ENCODE measurements at regions not wholly inside any gene's neighbourhood (a gene's known extent, or its start where the extent isn't known, plus 50 kb on each side); places are given as distances from the start of the nearest gene placed in this dataset.
"Not testable (repeated sequence)": the region's sequence is repeated elsewhere in the genome, so short reads cannot be mapped to it uniquely, and the experiment has no call there.

- DNase-seq (ENCODE audit: extremely low read depth in 1 of 11, low read depth in 9 of 11, low spot score in 4 of 11): no peak
Observed at GRCh38 chr11:11220786-11221185, 132.3 kb downstream of the CSNK2A3 start.

- DNase-seq (ENCODE audit: extremely low read depth in 1 of 11, low read depth in 9 of 11, low spot score in 4 of 11): no peak
Observed at GRCh38 chr11:11218629-11218986, 134.4 kb downstream of the CSNK2A3 start.

- no peak for DNase-seq (ENCODE audit: extremely low read depth in 1 of 11, low read depth in 9 of 11, low spot score in 4 of 11)
Observed at GRCh38 chr11:11217929-11218628, 135.0 kb downstream of the CSNK2A3 start.

- DNase-seq (ENCODE audit: extremely low read depth in 1 of 11, low read depth in 9 of 11, low spot score in 4 of 11): no peak
Observed at GRCh38 chr11:11217289-11217928, 135.6 kb downstream of the CSNK2A3 start.

- DNase-seq (ENCODE audit: extremely low read depth in 1 of 11, low read depth in 9 of 11, low spot score in 4 of 11): no peak
Observed at GRCh38 chr11:11215944-11216343, 137.1 kb downstream of the CSNK2A3 start.

GRCh38 chr11:11215058-11215815 is 137.8 kb downstream of the CSNK2A3 start:
- no peak for DNase-seq (ENCODE audit: extremely low read depth in 1 of 11, low read depth in 9 of 11, low spot score in 4 of 11)

- no peak for DNase-seq (ENCODE audit: extremely low read depth in 1 of 11, low read depth in 9 of 11, low spot score in 4 of 11)
Observed at GRCh38 chr11:11213117-11213516, 139.9 kb downstream of the CSNK2A3 start.

GRCh38 chr11:11211888-11212287 is 141.2 kb downstream of the CSNK2A3 start:
- no peak for DNase-seq (ENCODE audit: extremely low read depth in 1 of 11, low read depth in 9 of 11, low spot score in 4 of 11)

GRCh38 chr11:11211186-11211585 is 141.9 kb downstream of the CSNK2A3 start:
- no peak for DNase-seq (ENCODE audit: extremely low read depth in 1 of 11, low read depth in 9 of 11, low spot score in 4 of 11)

GRCh38 chr11:11210446-11210845 is 142.6 kb downstream of the CSNK2A3 start:
- DNase-seq (ENCODE audit: extremely low read depth in 1 of 11, low read depth in 9 of 11, low spot score in 4 of 11): no peak

- no peak for DNase-seq (ENCODE audit: extremely low read depth in 1 of 11, low read depth in 9 of 11, low spot score in 4 of 11)
Observed at GRCh38 chr11:11209967-11210366, 143.1 kb downstream of the CSNK2A3 start.

GRCh38 chr11:11208994-11209393 is 144.1 kb downstream of the CSNK2A3 start:
- no peak for DNase-seq (ENCODE audit: extremely low read depth in 1 of 11, low read depth in 9 of 11, low spot score in 4 of 11)

- DNase-seq (ENCODE audit: extremely low read depth in 1 of 11, low read depth in 9 of 11, low spot score in 4 of 11): no peak
Observed at GRCh38 chr11:11207428-11207827, 145.6 kb downstream of the CSNK2A3 start.

- DNase-seq (ENCODE audit: extremely low read depth in 1 of 11, low read depth in 9 of 11, low spot score in 4 of 11): no peak
Observed at GRCh38 chr11:11206484-11206883, 146.6 kb downstream of the CSNK2A3 start.

GRCh38 chr11:11202885-11203284 is 150.2 kb downstream of the CSNK2A3 start:
- DNase-seq (ENCODE audit: extremely low read depth in 1 of 11, low read depth in 9 of 11, low spot score in 4 of 11): no peak

GRCh38 chr11:11201302-11201701 is 151.7 kb downstream of the CSNK2A3 start:
- not testable (repeated sequence) for DNase-seq (ENCODE audit: extremely low read depth in 1 of 11, low read depth in 9 of 11, low spot score in 4 of 11)

GRCh38 chr11:11192541-11192940 is 160.5 kb downstream of the CSNK2A3 start:
- DNase-seq (ENCODE audit: extremely low read depth in 1 of 11, low read depth in 9 of 11, low spot score in 4 of 11): no peak

- DNase-seq (ENCODE audit: extremely low read depth in 1 of 11, low read depth in 9 of 11, low spot score in 4 of 11): no peak
Observed at GRCh38 chr11:11189506-11189905, 163.5 kb downstream of the CSNK2A3 start.

- no peak for DNase-seq (ENCODE audit: extremely low read depth in 1 of 11, low read depth in 9 of 11, low spot score in 4 of 11)
Observed at GRCh38 chr11:11186249-11186648, 166.8 kb downstream of the CSNK2A3 start.

GRCh38 chr11:11182261-11182660 is 170.8 kb downstream of the CSNK2A3 start:
- peak in 2 of 11 donors; percentile 15 to 36 for DNase-seq (ENCODE audit: extremely low read depth in 1 of 11, low read depth in 9 of 11, low spot score in 4 of 11)
